GM21825 (cell line): ENCODE measurements at regions not wholly inside any gene's neighbourhood (a gene's known extent, or its start where the extent isn't known, plus 50 kb on each side); places are given as distances from the start of the nearest gene placed in this dataset.
A peak's percentile ranks its signal among the peaks of the same experiment; 100 is the strongest.

ENCODE experiments used
- ATAC-seq: cut with Tn5 transposase; IDR thresholded peaks from one replicate; pipeline ENCODE4 v1.9.1; 2021; ENCODE audit warnings: mild to moderate bottlenecking, moderate library complexity; ENCODE audit not compliant: unreplicated experiment

- no peak for ATAC-seq
These were observed 73.1 kb downstream of the IRF8 start for GRCh38 chr16:85971902-85972638.

- no peak for ATAC-seq
These were observed 75.7 kb downstream of the IRF8 start for GRCh38 chr16:85974428-85975375.

GRCh38 chr16:85975451-85975981, 76.6 kb downstream of the IRF8 start:
- no peak for ATAC-seq

- ATAC-seq: no peak
These were observed 79.4 kb downstream of the IRF8 start for GRCh38 chr16:85978291-85978775.

GRCh38 chr16:85978976-85979375, 80.0 kb downstream of the IRF8 start:
- no peak for ATAC-seq

GRCh38 chr16:85979605-85980004, 80.6 kb downstream of the IRF8 start:
- no peak for ATAC-seq

- ATAC-seq: no peak
These were observed 81.7 kb downstream of the IRF8 start for GRCh38 chr16:85980686-85981085.

- ATAC-seq: no peak
These were observed 83.0 kb downstream of the IRF8 start for GRCh38 chr16:85981826-85982562.

GRCh38 chr16:85982563-85982939, 83.6 kb downstream of the IRF8 start:
- ATAC-seq: no peak

- no peak for ATAC-seq
These were observed 84.1 kb downstream of the IRF8 start for GRCh38 chr16:85983064-85983463.

- ATAC-seq: no peak
These were observed 84.8 kb downstream of the IRF8 start for GRCh38 chr16:85983606-85984230.

- ATAC-seq: no peak
These were observed 85.4 kb downstream of the IRF8 start for GRCh38 chr16:85984231-85984880.

- ATAC-seq: no peak
These were observed 86.0 kb downstream of the IRF8 start for GRCh38 chr16:85984947-85985451.

- no peak for ATAC-seq
These were observed 88.2 kb downstream of the IRF8 start for GRCh38 chr16:85986931-85987749.

GRCh38 chr16:85987750-85988078, 88.8 kb downstream of the IRF8 start:
- no peak for ATAC-seq

GRCh38 chr16:85988306-85988705, 89.3 kb downstream of the IRF8 start:
- no peak for ATAC-seq

GRCh38 chr16:85988723-85989313, 89.9 kb downstream of the IRF8 start:
- peak; percentile 37 for ATAC-seq

- no peak for ATAC-seq
These were observed 90.4 kb downstream of the IRF8 start for GRCh38 chr16:85989376-85989775.
